Vagina (tissue), 2 donors: ENCODE measurements at regions not wholly inside any gene's neighbourhood (a gene's known extent, or its start where the extent isn't known, plus 50 kb on each side); places are given as distances from the start of the nearest gene placed in this dataset.

Experiments used
- DNase-seq, 2 donors: peaks; one replicate each; pipeline ENCODE4 v3.0.0-alpha.2; 2017; ENCODE audit errors: extremely low spot score in 2 of 2
- H3K27ac ChIP-seq: fragments of 200-600 bp; sonication (generic); one replicate; pipeline ENCODE4 v1.5.1; 2019
- H3K27me3 ChIP-seq: fragments of 200-600 bp; sonication (generic); one replicate; pipeline ENCODE4 v1.5.1; 2019
- H3K36me3 ChIP-seq, 2 donors: fragments of 200-600 bp; sonication (generic); one replicate each; pipeline ENCODE4 v1.5.1; 2017 to 2019
- H3K4me1 ChIP-seq: fragments of 200-600 bp; sonication (generic); one replicate; pipeline ENCODE4 v1.5.1; 2019
- H3K4me3 ChIP-seq, 2 donors: fragments of 200-600 bp; sonication (generic); 1 replicate in 1 of 2; 2 replicates in 1 of 2; pipeline ENCODE4 v1.5.1; 2016 to 2019
- H3K9me3 ChIP-seq: fragments of 200-600 bp; sonication (generic); one replicate; pipeline ENCODE4 v1.5.1; 2019
- CTCF ChIP-seq, 3 experiments: fragments of 450-650 bp in 2 of 3; fragments of 200-600 bp in 1 of 3; sonication (generic) in 1 of 3; IDR thresholded peaks; one replicate each; pipeline ENCODE4 v1.5.1; 2017 to 2019; ENCODE audit warnings: antibody characterized with exemption in 3 of 3, mild to moderate bottlenecking in 2 of 3, moderate library complexity in 2 of 3
- POLR2A ChIP-seq, 2 donors: fragments of 450-650 bp; IDR thresholded peaks; one replicate each; pipeline ENCODE4 v1.6.1; 2017; ENCODE audit warnings: antibody characterized with exemption in 2 of 2, mild to moderate bottlenecking in 2 of 2, moderate library complexity in 2 of 2
- POLR2AphosphoS5 ChIP-seq, 2 donors: sonication (generic); formaldehyde crosslinking; IDR thresholded peaks; one replicate each; pipeline ENCODE4 v1.9.0; 2017; ENCODE audit warnings: antibody characterized with exemption in 2 of 2, mild to moderate bottlenecking in 2 of 2, low read depth in 1 of 2; ENCODE audit not compliant: insufficient read depth in 1 of 2
- intact Hi-C: fragments of 100-400 bp; cut with DNase I; formaldehyde crosslinking; loops from one replicate; pipeline ENCODE4 v1.15.1; 2023

DNA sequence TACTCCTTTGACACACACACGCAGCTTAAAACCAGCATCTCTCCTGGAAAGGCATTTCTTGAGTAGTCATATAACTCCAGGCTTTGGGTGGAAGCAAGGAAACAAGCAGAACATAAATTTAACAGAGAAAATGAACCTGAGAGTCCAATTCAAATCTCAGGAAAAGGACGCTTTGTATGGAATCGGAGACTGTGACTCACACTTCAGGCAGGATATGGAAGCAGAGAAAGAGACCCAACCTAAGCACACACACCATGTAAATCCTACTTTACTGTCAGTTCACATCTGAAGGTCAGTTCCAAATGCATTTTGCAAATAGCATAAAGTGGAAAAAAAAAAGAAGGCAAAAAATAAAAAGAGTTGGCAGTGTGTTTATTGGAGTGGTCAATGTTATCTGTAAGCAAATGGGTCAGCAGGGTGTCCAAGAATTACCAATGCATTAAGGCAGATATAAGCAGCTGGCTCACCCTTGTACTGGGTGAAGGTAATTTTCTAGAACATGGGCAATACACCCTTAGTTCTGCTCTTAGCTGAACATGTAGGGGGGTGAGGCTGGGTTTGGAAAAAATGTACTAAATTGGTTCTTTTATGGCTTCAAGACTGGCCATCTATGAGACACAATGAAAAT, 283.7 kb upstream of the NT5E start:
- no peak for DNase-seq
- TF ChIP-seq POLR2A (IDR thresholded peaks at IDR 0.05) (no peak), POLR2AphosphoS5 (IDR thresholded peaks at IDR 0.05; ENCODE audit: insufficient read depth in 1 of 2, low read depth in 1 of 2) (no peak), CTCF (IDR thresholded peaks at IDR 0.05) (no peak)
- Histone ChIP-seq H3K27me3 (no peaks in the 10 kb centered on the region), H3K4me1 (no peaks in the 10 kb centered on the region), H3K27ac (no peak overlapping the region), H3K9me3 (no peaks in the 10 kb centered on the region), H3K4me3 (no peak overlapping the region), H3K36me3 (no peaks in the 10 kb centered on the region)
- intact Hi-C loops, result no loop called here

- TF ChIP-seq CTCF (IDR thresholded peaks at IDR 0.05) (no peak), POLR2A (IDR thresholded peaks at IDR 0.05) (no peak), POLR2AphosphoS5 (IDR thresholded peaks at IDR 0.05; ENCODE audit: insufficient read depth in 1 of 2, low read depth in 1 of 2) (no peak)
- no peaks in the 10 kb centered on the region for H3K27me3 ChIP-seq
- H3K36me3 ChIP-seq, result no peaks in the 10 kb centered on the region
- no peak overlapping the region for H3K4me3 ChIP-seq
- DNase-seq, result no peak
- intact Hi-C loops, result no loop called here
- H3K9me3 ChIP-seq, result no peaks in the 10 kb centered on the region
- no peaks in the 10 kb centered on the region for H3K4me1 ChIP-seq
- H3K27ac ChIP-seq, result no peak overlapping the region
Measured at GRCh38 chr6:85163156-85164080, 286.5 kb upstream of the NT5E start.

DNA sequence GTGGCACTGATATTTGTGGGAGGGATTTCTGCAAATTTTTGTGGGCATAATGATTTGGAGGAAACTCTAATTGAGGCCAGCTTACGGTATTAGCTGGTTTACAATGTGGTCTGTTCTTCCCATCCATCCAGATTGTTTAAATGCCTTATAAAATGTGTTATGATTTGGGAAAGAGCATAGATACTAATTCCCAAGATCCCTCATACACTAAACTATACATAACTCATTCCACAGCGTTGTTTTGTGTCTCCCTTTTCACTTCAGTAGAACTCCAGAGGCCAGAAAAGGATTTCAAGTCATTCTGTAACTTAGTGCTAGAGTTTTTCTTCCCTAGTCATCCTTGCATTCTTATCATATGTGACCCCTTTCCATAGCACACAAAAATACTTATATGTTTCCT, 292.6 kb upstream of the NT5E start:
- intact Hi-C loops, result no loop called here
- TF ChIP-seq POLR2AphosphoS5 (IDR thresholded peaks at IDR 0.05; ENCODE audit: insufficient read depth in 1 of 2, low read depth in 1 of 2) (no peak), POLR2A (IDR thresholded peaks at IDR 0.05) (no peak), CTCF (IDR thresholded peaks at IDR 0.05) (no peak)
- Histone ChIP-seq H3K9me3 (no peaks in the 10 kb centered on the region), H3K4me1 (no peaks in the 10 kb centered on the region), H3K4me3 (no peak overlapping the region), H3K36me3 (no peaks in the 10 kb centered on the region), H3K27me3 (no peaks in the 10 kb centered on the region), H3K27ac (no peak overlapping the region)
- DNase-seq, result no peak

DNA sequence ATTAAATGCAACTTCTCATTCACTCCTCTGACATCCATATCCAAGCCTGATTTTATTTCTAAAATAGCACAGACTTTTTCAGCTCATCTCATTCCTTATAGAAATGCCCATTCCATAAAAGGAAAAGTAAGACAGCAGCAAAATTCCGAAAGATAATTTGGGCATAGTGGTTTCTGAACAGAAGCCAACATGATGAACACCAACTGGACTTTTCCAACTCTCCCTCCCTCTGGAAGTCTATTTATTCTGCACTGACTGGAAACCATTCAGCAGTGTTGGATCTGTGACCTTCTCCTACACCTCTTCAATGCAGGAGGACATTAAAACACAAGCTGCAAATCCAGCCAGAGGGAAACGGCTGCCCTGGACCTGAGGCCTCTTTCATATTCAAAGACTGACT, 306.2 kb upstream of the NT5E start:
- H3K4me1 ChIP-seq, result no peaks in the 10 kb centered on the region
- no peak overlapping the region for H3K4me3 ChIP-seq
- H3K27me3 ChIP-seq, result no peaks in the 10 kb centered on the region
- no peaks in the 10 kb centered on the region for H3K9me3 ChIP-seq
- intact Hi-C loops, result no loop called here
- no peak for TF ChIP-seq POLR2A (IDR thresholded peaks at IDR 0.05)
- no peak for TF ChIP-seq POLR2AphosphoS5 (IDR thresholded peaks at IDR 0.05; ENCODE audit: insufficient read depth in 1 of 2, low read depth in 1 of 2)
- no peak for TF ChIP-seq CTCF (IDR thresholded peaks at IDR 0.05)
- DNase-seq, result no peak
- no peak overlapping the region for H3K27ac ChIP-seq
- H3K36me3 ChIP-seq, result no peaks in the 10 kb centered on the region

DNA sequence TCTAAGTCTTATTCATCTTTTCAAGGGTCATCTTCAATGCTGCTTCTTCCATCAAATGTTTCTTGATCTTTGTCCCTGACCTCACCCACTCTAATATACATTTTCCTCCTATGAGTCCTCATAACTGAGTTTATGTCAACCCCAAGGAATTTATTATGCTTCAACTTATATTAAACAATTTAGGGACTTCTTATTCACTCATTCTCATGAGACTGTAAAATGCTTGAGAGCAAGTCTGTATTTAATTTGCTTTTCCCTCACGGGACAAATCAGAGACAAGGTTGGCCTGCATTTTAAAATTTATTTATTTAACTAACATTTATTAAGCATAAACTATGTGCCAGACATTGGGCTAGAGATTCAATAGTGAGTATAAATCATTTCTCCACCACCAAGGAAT, 312.0 kb upstream of the NT5E start:
- H3K27me3 ChIP-seq, result no peaks in the 10 kb centered on the region
- H3K4me1 ChIP-seq, result no peaks in the 10 kb centered on the region
- no peak overlapping the region for H3K4me3 ChIP-seq
- TF ChIP-seq POLR2AphosphoS5 (IDR thresholded peaks at IDR 0.05; ENCODE audit: insufficient read depth in 1 of 2, low read depth in 1 of 2) (no peak), CTCF (IDR thresholded peaks at IDR 0.05) (no peak), POLR2A (IDR thresholded peaks at IDR 0.05) (no peak)
- intact Hi-C loops, result no loop called here
- no peak overlapping the region for H3K27ac ChIP-seq
- H3K9me3 ChIP-seq, result no peaks in the 10 kb centered on the region
- no peak for DNase-seq
- no peaks in the 10 kb centered on the region for H3K36me3 ChIP-seq
